KMS-11 (cell line): ENCODE measurements at regions not wholly inside any gene's neighbourhood (a gene's known extent, or its start where the extent isn't known, plus 50 kb on each side); places are given as distances from the start of the nearest gene placed in this dataset.

Experiments
- H2AFZ ChIP-seq: fragments of 200-600 bp; sonication (generic); 2 replicates; pipeline ENCODE4 v1.6.1; 2016; ENCODE audit warnings: antibody characterized with exemption, mixed run types, low read depth
- H3K27ac ChIP-seq: fragments of 200-600 bp; sonication (generic); 2 replicates; pipeline ENCODE4 v1.6.1; 2016; ENCODE audit warnings: mild to moderate bottlenecking, mixed run types
- H3K27me3 ChIP-seq: fragments of 200-600 bp; sonication (generic); 2 replicates; pipeline ENCODE4 v1.6.1; 2017; ENCODE audit warnings: mild to moderate bottlenecking, low read depth, mixed run types, moderate library complexity; ENCODE audit not compliant: insufficient read depth
- H3K36me3 ChIP-seq: fragments of 200-600 bp; sonication (generic); 2 replicates; pipeline ENCODE4 v1.6.1; 2017; ENCODE audit warnings: mild to moderate bottlenecking, mixed run types; ENCODE audit not compliant: insufficient read depth
- H3K4me1 ChIP-seq: fragments of 200-600 bp; sonication (generic); 2 replicates; pipeline ENCODE4 v1.6.1; 2016; ENCODE audit warnings: mild to moderate bottlenecking, low read depth, mixed run types; ENCODE audit not compliant: poor library complexity, severe bottlenecking
- H3K4me2 ChIP-seq: fragments of 200-600 bp; sonication (generic); 2 replicates; pipeline ENCODE4 v1.7.0; 2016; ENCODE audit warnings: mild to moderate bottlenecking, mixed run types
- H3K4me3 ChIP-seq: fragments of 200-600 bp; sonication (generic); IDR thresholded peaks from 2 replicates; pipeline ENCODE4 v1.6.1; 2017; ENCODE audit warnings: low read depth, low read length, mixed read lengths; ENCODE audit not compliant: insufficient read depth
- H3K79me2 ChIP-seq: fragments of 200-600 bp; sonication (generic); 2 replicates; pipeline ENCODE4 v1.6.1; 2016; ENCODE audit warnings: low read depth, mixed run types; ENCODE audit not compliant: insufficient read depth
- H3K9ac ChIP-seq: fragments of 200-600 bp; sonication (generic); 2 replicates; pipeline ENCODE4 v1.6.1; 2016; ENCODE audit warnings: mild to moderate bottlenecking, mixed run types
- H4K20me1 ChIP-seq: fragments of 200-600 bp; sonication (generic); 2 replicates; pipeline ENCODE4 v1.6.1; 2016; ENCODE audit warnings: mild to moderate bottlenecking, mixed run types; ENCODE audit not compliant: insufficient read depth
- TF ChIP-seq, protein P1 (sequence below): fragments of 200-600 bp; sonication (generic); conservative IDR thresholded peaks from 2 replicates; pipeline ENCODE4 v1.6.1; 2017; ENCODE audit warnings: low read depth, mild to moderate bottlenecking, antibody characterized with exemption, low read length, moderate library complexity, mixed read lengths

DNA sequence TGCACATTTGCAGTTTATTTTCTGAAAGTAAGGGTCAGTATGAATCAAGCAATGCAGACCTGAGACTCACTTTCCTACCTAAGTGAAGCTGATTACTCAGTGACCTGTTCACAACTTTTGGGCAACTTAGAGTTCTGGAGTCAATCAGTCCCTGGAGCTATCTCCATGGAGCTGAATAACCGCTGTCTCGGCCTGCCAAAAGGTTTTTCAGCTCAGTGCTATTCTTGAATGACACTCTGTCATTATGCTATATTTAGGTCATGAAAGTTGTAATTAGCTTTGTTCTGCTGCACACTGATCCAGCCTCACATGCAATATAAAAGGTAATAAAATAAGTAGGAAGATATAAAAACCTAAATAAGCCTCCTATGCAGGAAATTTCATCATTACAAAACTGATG is 356.0 kb downstream of the BMP2 start:
- Histone ChIP-seq H3K27ac (no peak overlapping the region), H3K9ac (no peak overlapping the region), H3K4me1 (no peaks in the 10 kb centered on the region), H3K4me3 (no peak overlapping the region), H3K79me2 (no peaks in the 10 kb centered on the region), H2AFZ (no peak overlapping the region), H3K36me3 (no peaks in the 10 kb centered on the region), H3K4me2 (no peak overlapping the region), H4K20me1 (no peaks in the 10 kb centered on the region), H3K27me3 (no peaks in the 10 kb centered on the region)
- TF ChIP-seq, protein P1, sequence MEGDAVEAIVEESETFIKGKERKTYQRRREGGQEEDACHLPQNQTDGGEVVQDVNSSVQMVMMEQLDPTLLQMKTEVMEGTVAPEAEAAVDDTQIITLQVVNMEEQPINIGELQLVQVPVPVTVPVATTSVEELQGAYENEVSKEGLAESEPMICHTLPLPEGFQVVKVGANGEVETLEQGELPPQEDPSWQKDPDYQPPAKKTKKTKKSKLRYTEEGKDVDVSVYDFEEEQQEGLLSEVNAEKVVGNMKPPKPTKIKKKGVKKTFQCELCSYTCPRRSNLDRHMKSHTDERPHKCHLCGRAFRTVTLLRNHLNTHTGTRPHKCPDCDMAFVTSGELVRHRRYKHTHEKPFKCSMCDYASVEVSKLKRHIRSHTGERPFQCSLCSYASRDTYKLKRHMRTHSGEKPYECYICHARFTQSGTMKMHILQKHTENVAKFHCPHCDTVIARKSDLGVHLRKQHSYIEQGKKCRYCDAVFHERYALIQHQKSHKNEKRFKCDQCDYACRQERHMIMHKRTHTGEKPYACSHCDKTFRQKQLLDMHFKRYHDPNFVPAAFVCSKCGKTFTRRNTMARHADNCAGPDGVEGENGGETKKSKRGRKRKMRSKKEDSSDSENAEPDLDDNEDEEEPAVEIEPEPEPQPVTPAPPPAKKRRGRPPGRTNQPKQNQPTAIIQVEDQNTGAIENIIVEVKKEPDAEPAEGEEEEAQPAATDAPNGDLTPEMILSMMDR = no peak

DNA sequence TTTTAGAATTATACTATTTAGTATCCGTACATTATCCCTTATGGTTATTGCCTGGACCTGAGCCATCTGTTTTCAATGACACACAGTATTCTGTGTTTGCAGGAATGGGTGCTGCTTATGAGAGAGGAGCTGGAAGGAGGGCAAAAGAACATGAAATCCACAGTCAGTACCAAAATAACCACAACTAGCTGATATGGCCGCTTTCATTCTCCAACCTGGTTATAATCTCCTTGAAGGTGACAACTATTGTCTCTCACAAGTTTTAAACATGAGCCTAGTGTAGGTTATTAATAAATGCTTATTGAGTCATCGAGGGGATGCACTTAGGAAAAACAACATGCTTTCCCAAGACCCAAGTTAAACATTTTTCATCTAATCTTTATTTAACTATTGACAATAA is 356.6 kb downstream of the BMP2 start:
- no peaks in the 10 kb centered on the region for H3K36me3 ChIP-seq
- no peaks in the 10 kb centered on the region for H3K4me1 ChIP-seq
- no peak overlapping the region for H3K9ac ChIP-seq
- H3K27me3 ChIP-seq = no peaks in the 10 kb centered on the region
- no peak overlapping the region for H3K27ac ChIP-seq
- no peak overlapping the region for H3K4me3 ChIP-seq
- H3K79me2 ChIP-seq = no peaks in the 10 kb centered on the region
- H4K20me1 ChIP-seq = no peaks in the 10 kb centered on the region
- TF ChIP-seq, protein P1 = no peak
- H2AFZ ChIP-seq = no peak overlapping the region
- H3K4me2 ChIP-seq = no peak overlapping the region

DNA sequence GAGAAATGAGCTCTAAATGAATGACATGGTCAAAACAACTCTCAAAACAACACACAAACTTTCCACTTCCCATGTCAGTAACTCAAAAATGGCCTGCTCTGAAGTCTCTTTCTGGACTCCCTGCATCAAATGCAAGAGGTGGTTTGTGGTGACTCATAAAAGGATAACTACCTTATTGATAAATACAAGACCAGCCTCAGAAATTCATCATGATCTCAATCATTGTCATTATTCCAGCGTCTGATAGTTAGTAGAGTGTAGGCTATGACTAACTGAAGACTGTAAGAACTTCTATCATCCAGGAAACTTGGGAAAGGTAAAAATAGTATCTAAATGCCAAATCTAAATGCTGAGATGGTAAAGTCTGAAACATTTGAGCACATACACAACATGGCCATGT is 369.4 kb downstream of the BMP2 start:
- Histone ChIP-seq H3K27me3 (no peaks in the 10 kb centered on the region), H3K4me3 (no peak overlapping the region), H3K27ac (no peak overlapping the region), H2AFZ (no peak overlapping the region), H3K4me1 (no peaks in the 10 kb centered on the region), H3K4me2 (no peak overlapping the region), H4K20me1 (no peaks in the 10 kb centered on the region), H3K36me3 (no peaks in the 10 kb centered on the region), H3K9ac (no peak overlapping the region), H3K79me2 (no peaks in the 10 kb centered on the region)
- TF ChIP-seq, protein P1 = no peak

DNA sequence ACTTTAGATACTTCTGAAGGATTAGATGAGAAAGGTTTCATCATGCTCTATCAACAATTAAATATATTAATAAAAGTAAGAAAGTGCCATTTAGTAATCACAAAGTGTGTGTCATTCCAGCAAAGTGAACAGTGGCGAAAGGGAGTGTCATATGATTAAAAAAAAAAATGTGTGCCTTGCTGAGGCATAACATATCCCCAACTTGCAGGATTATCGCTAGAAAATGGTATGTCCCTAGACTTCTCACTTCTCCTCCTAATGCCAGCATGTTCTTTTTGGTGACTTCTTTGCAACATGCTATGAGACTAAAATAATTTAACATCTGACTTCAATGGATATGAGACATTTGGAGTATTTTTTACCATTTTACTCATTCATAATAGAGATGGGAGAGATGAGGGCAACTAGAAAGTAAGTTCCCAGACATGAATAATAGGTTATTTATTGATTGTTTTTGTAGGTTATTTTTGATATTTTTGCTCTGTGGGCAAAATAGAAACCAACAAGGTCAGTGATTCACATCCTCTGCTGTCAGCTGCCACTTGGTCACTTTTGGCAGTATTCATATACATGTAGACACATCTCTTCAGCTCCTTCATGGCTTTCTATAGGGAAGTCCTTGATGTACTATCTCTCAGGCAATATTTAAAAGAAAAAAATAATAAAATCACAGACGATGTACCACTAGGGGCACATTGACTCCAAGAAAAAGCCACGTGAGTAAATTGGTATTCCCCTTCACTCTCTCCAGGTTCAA is 370.1 kb downstream of the BMP2 start:
- H3K27me3 ChIP-seq = no peaks in the 10 kb centered on the region
- no peak overlapping the region for H3K9ac ChIP-seq
- no peak overlapping the region for H3K27ac ChIP-seq
- TF ChIP-seq, protein P1 = peak; percentile 20; the same call in 1 of the 2 replicates
- no peak overlapping the region for H3K4me2 ChIP-seq
- H3K4me3 ChIP-seq = no peak overlapping the region
- H3K36me3 ChIP-seq = no peaks in the 10 kb centered on the region
- no peaks in the 10 kb centered on the region for H3K4me1 ChIP-seq
- no peak overlapping the region for H2AFZ ChIP-seq
- H3K79me2 ChIP-seq = no peaks in the 10 kb centered on the region
- H4K20me1 ChIP-seq = no peaks in the 10 kb centered on the region
